HG03196 (cell line): ENCODE measurements at regions not wholly inside any gene's neighbourhood (a gene's known extent, or its start where the extent isn't known, plus 50 kb on each side); places are given as distances from the start of the nearest gene placed in this dataset.
"Not testable (repeated sequence)": the region's sequence is repeated elsewhere in the genome, so short reads cannot be mapped to it uniquely, and the experiment has no call there.

Experiments
- ATAC-seq: cut with Tn5 transposase; IDR thresholded peaks from one replicate; pipeline ENCODE4 v1.9.1; 2021; ENCODE audit not compliant: unreplicated experiment

GRCh38 chr4:103499094-103499493 lies 220.7 kb downstream of the TACR3 start:
- no peak for ATAC-seq

- peak; percentile 92 for ATAC-seq
Measured at GRCh38 chr4:103498161-103499070, 221.4 kb downstream of the TACR3 start.

GRCh38 chr4:103497692-103498091 lies 222.1 kb downstream of the TACR3 start:
- peak; percentile 51 for ATAC-seq

GRCh38 chr4:103496800-103497199 lies 223.0 kb downstream of the TACR3 start:
- ATAC-seq: no peak

GRCh38 chr4:103493450-103494159 lies 226.2 kb downstream of the TACR3 start:
- ATAC-seq: no peak

- not testable (repeated sequence) for ATAC-seq
Measured at GRCh38 chr4:103485296-103485695, 234.5 kb downstream of the TACR3 start.

- ATAC-seq: no peak
Measured at GRCh38 chr4:103484521-103484920, 235.3 kb downstream of the TACR3 start.

GRCh38 chr4:103482893-103483292 lies 236.9 kb downstream of the TACR3 start:
- ATAC-seq: no peak

- ATAC-seq: no peak
Measured at GRCh38 chr4:103482471-103482870, 237.3 kb downstream of the TACR3 start.

- ATAC-seq: no peak
Measured at GRCh38 chr4:103478734-103479133, 241.1 kb downstream of the TACR3 start.

GRCh38 chr4:103478210-103478609 lies 241.6 kb downstream of the TACR3 start:
- no peak for ATAC-seq

- no peak for ATAC-seq
Measured at GRCh38 chr4:103457566-103457965, 259.4 kb upstream of the CENPE start.

- no peak for ATAC-seq
Measured at GRCh38 chr4:103451341-103451740, 253.2 kb upstream of the CENPE start.

GRCh38 chr4:103450693-103451092 lies 252.6 kb upstream of the CENPE start:
- no peak for ATAC-seq

- ATAC-seq: no peak
Measured at GRCh38 chr4:103449296-103450023, 251.3 kb upstream of the CENPE start.

GRCh38 chr4:103445377-103445776 lies 247.2 kb upstream of the CENPE start:
- no peak for ATAC-seq

- ATAC-seq: no peak
Measured at GRCh38 chr4:103443324-103443723, 245.2 kb upstream of the CENPE start.

- no peak for ATAC-seq
Measured at GRCh38 chr4:103429283-103429682, 231.1 kb upstream of the CENPE start.

GRCh38 chr4:103425406-103425805 lies 227.3 kb upstream of the CENPE start:
- ATAC-seq: no peak

GRCh38 chr4:103424853-103425252 lies 226.7 kb upstream of the CENPE start:
- ATAC-seq: no peak

- no peak for ATAC-seq
Measured at GRCh38 chr4:103423261-103423660, 225.1 kb upstream of the CENPE start.
